Common myeloid progenitor, CD34-positive (primary cell): ENCODE measurements at regions not wholly inside any gene's neighbourhood (a gene's known extent, or its start where the extent isn't known, plus 50 kb on each side); places are given as distances from the start of the nearest gene placed in this dataset.

ENCODE experiments used
- CTCF ChIA-PET: fragments of 350-600 bp; sonication (Branson Sonifier 250); formaldehyde crosslinking; loops from one replicate; lab custom pipeline; 2021; ENCODE audit warnings: antibody characterized with exemption; lab: Charles Lee
- POLR2A ChIA-PET: fragments of 350-600 bp; sonication (Branson Sonifier 250); formaldehyde crosslinking; loops from one replicate; lab custom pipeline; 2021; ENCODE audit warnings: antibody characterized with exemption; lab: Charles Lee
- DNase-seq, 3 donors: peaks; one replicate each; pipeline versions ENCODE4 v3.0.0 to v3.0.0-alpha.2; 2013
- H3K27ac ChIP-seq, 2 experiments: 1 replicate in 1 of 2; 2 replicates in 1 of 2; pipeline ENCODE4 v1.7.0; 2013; ENCODE audit warnings: inconsistent platforms in 2 of 2, low read length in 2 of 2, mild to moderate bottlenecking in 2 of 2, low read depth in 1 of 2, moderate library complexity in 1 of 2; ENCODE audit not compliant: severe bottlenecking in 2 of 2, insufficient read depth in 1 of 2, poor library complexity in 1 of 2
- H3K27me3 ChIP-seq, 5 experiments: replicated peaks in 2 of 5; 1 replicate in 3 of 5; 2 replicates in 2 of 5; pipeline versions ENCODE4 v1.6.1 to v1.7.0; 2013; ENCODE audit warnings: low read length in 4 of 5, mild to moderate bottlenecking in 2 of 5, moderate library complexity in 2 of 5, inconsistent platforms in 1 of 5; ENCODE audit not compliant: insufficient read depth in 5 of 5, control insufficient read depth in 4 of 5
- H3K36me3 ChIP-seq, 4 experiments: 1 replicate in 2 of 4; 2 replicates in 2 of 4; pipeline versions ENCODE4 v1.6.1 to v1.7.0; 2013; ENCODE audit warnings: low read length in 3 of 4, control low read depth in 1 of 4, mild to moderate bottlenecking in 1 of 4; ENCODE audit not compliant: control insufficient read depth in 4 of 4, insufficient read depth in 4 of 4
- H3K4me1 ChIP-seq, 4 experiments: 1 replicate in 3 of 4; 2 replicates in 1 of 4; pipeline versions ENCODE4 v1.6.1 to v1.7.1; 2013; ENCODE audit warnings: low read length in 3 of 4, mild to moderate bottlenecking in 3 of 4, control low read depth in 1 of 4, inconsistent platforms in 1 of 4, moderate library complexity in 1 of 4; ENCODE audit not compliant: control insufficient read depth in 4 of 4, insufficient read depth in 4 of 4; ENCODE audit errors: control extremely low read depth in 1 of 4
- H3K4me3 ChIP-seq, 7 experiments: 1 replicate in 4 of 7; 2 replicates in 3 of 7; pipeline versions ENCODE4 v1.5.1 to v1.7.0; 2013; ENCODE audit warnings: mild to moderate bottlenecking in 7 of 7, low read length in 6 of 7, moderate library complexity in 6 of 7, inconsistent platforms in 2 of 7, low read depth in 2 of 7, control low read depth in 1 of 7; ENCODE audit not compliant: insufficient read depth in 4 of 7, control insufficient read depth in 1 of 7; ENCODE audit errors: extremely low read depth in 1 of 7
- H3K9me3 ChIP-seq, 5 experiments: 1 replicate in 4 of 5; 2 replicates in 1 of 5; pipeline versions ENCODE4 v1.6.1 to v1.7.1; 2013; ENCODE audit warnings: low read length in 4 of 5, mild to moderate bottlenecking in 2 of 5, inconsistent platforms in 1 of 5, low read depth in 1 of 5, moderate library complexity in 1 of 5; ENCODE audit not compliant: control insufficient read depth in 4 of 5, insufficient read depth in 2 of 5; ENCODE audit errors: control extremely low read depth in 1 of 5
- WGBS: methylation state at CpG from one replicate; pipeline ENCODE4 v1.1.5; 2013; ENCODE audit not compliant: insufficient coverage; 5-methylcytosine and 5-hydroxymethylcytosine counted together

DNA sequence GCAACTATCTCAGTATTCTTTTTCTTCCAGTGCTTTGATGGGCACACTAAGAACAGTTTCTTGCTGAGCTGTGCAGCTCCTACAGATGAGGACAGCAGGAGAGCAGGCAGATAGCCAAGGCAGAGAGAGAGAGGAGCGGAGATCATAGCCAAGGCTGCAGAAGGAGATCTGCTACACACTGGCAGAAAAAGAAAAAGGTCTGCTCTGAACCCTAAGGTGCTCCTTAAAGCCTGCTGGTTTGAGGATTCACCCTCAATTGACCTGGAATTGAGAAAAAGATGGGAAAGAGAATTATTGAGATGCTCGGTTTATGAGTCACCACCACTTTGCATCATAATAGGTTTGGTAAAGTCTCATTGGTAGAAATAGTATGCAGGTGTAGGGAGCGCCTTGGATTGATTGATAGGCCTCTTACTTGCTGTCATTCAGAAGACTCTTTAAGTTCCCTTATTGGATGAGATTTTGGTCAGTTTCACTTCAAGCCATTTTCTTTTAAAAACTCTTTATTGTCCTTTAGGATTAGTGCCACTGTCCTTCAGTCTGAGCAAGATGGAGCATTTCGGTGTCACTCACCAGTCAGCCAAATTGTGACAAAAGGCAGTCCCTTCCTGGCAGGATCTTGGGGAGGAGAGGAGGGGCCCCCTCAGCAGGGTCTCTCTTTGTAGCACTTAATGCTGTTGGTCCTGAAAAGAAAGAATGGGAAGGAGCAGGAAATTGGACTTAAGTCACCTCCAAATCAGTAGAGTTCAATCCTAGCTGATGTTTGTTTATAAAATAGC lies 685.0 kb downstream of the ADGRL2 start:
- WGBS, result 100% methylated on average over 2 of the region's 4 CpGs
- no peak for DNase-seq
- no peaks in the 10 kb centered on the region for H3K36me3 ChIP-seq
- ChIA-PET CTCF (no interaction called here), POLR2A (no interaction called here)
- H3K4me3 ChIP-seq, result no peak overlapping the region
- H3K9me3 ChIP-seq, result peaks cover 0 to 2% (median 0%) of the 10 kb centered on the region in 5 experiments
- H3K4me1 ChIP-seq, result no peaks in the 10 kb centered on the region
- no peaks in the 10 kb centered on the region for H3K27me3 ChIP-seq
- no peak overlapping the region for H3K27ac ChIP-seq

DNA sequence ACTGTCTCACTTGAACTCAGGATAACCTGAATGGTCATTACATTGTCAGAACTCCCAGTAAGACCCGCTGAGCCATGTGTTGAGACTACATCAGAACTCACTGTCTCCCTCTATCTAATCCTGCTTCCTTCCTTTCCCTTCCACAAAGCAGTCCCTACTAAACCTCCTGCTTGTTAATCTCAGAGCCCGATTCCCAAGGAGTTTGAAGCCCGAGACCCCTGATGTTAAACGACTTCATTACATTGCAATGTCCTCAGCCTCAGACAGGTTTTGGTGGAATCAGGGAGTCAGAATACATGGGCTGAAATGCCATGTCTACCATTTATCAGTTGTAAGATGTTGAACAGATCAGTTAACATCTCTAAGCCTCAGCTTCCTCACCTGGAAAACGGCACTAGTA lies 682.4 kb downstream of the ADGRL2 start:
- H3K36me3 ChIP-seq, result no peaks in the 10 kb centered on the region
- 98% methylated on average over 4 of the region's 5 CpGs for WGBS
- no peaks in the 10 kb centered on the region for H3K4me1 ChIP-seq
- CTCF ChIA-PET, result no interaction called here
- no peaks in the 10 kb centered on the region for H3K27me3 ChIP-seq
- H3K27ac ChIP-seq, result no peak overlapping the region
- no peak for DNase-seq
- no peak overlapping the region for H3K4me3 ChIP-seq
- no peaks in the 10 kb centered on the region for H3K9me3 ChIP-seq
- POLR2A ChIA-PET, result no interaction called here

DNA sequence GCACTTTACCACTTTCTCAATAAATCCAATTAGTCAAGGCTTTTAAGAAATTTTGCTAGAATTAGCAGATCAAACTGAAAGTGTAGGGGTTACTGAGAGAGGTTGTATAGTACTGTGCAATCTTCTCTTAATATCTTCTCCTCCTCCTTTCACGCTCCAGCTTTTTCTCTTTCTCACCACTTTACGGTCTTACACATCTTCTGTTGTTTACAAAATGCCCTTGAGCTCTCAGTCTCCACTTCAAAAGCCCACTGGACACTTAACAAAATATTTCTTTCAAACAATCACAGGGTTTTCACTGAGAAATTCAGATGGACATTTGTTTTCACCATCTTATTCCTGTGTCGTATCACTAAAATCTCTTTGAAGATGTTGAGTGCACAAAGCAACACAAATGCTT lies 678.2 kb downstream of the ADGRL2 start:
- POLR2A ChIA-PET, result no interaction called here
- H3K9me3 ChIP-seq, result peaks cover 0 to 4% (median 2%) of the 10 kb centered on the region in 5 experiments
- H3K27ac ChIP-seq, result no peak overlapping the region
- DNase-seq, result no peak
- CTCF ChIA-PET, result no interaction called here
- H3K36me3 ChIP-seq, result no peaks in the 10 kb centered on the region
- H3K27me3 ChIP-seq, result no peaks in the 10 kb centered on the region
- no peaks in the 10 kb centered on the region for H3K4me1 ChIP-seq
- 100% methylated on average over 2 of the region's 3 CpGs for WGBS
- H3K4me3 ChIP-seq, result no peak overlapping the region

DNA sequence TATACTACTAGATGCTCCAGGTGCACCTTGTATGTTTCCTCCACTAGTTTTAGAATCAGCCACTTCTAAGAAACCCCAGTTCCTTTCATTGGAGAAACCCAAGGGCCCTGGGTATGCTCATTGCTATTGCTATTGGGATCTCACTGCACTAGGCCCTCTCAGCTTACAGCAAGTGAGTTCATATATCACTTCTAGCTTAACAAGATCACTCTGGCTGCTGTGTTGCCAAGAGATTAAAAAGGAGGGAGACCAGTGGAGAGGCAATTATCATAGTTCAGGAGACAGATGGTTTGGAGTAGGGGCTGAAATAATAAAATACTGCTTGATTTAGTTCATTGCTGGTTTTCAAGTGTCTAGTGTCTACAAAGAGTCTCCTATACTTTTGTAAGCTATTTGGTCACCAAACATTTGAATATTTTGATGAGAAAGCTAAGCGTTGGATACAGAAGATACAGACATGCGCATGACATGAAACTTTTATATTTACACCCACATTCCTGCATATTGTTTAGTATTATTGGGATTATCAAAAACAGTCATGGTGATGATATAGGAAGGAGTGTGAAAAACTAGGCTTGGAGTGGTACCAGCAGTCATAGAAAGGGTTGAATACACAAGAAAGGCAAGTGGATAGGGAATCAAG lies 671.9 kb downstream of the ADGRL2 start:
- POLR2A ChIA-PET, result no interaction called here
- H3K9me3 ChIP-seq, result peaks cover 0 to 4% (median 2%) of the 10 kb centered on the region in 5 experiments
- CTCF ChIA-PET, result no interaction called here
- no peak overlapping the region for H3K4me3 ChIP-seq
- H3K4me1 ChIP-seq, result no peaks in the 10 kb centered on the region
- no CpG with 5 or more reads among the region's 2 CpGs for WGBS
- H3K27me3 ChIP-seq, result no peaks in the 10 kb centered on the region
- DNase-seq, result no peak
- H3K27ac ChIP-seq, result no peak overlapping the region
- no peaks in the 10 kb centered on the region for H3K36me3 ChIP-seq

DNA sequence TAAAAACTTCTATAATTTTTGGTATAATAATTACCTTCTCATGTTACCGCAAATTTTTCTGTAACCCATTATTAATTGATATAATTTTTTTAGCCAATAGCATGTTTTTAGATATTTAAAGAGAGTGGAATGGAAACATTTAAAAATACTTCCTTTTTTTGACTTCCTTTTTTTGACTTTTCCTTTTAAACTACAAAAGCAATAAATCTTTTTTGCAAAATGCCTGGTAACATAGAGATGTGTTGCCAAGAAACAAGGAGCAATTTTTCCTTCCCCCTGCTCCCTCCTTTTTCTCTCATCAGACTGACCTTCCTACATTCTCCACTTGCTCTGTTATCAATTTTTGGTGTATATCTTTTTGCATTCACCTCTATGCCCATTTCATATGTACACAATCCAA lies 666.2 kb downstream of the ADGRL2 start:
- Histone ChIP-seq H3K27ac (no peak overlapping the region), H3K36me3 (no peaks in the 10 kb centered on the region), H3K4me1 (peaks cover 5 to 27% (median 10%) of the 10 kb centered on the region in 4 experiments), H3K9me3 (no peaks in the 10 kb centered on the region), H3K27me3 (no peaks in the 10 kb centered on the region), H3K4me3 (no peak overlapping the region)
- DNase-seq, result peak; percentile 40 to 73 (median 68)
- POLR2A ChIA-PET, result no interaction called here
- no CpG with 5 or more reads among the region's 1 CpG for WGBS
- CTCF ChIA-PET, result no interaction called here

DNA sequence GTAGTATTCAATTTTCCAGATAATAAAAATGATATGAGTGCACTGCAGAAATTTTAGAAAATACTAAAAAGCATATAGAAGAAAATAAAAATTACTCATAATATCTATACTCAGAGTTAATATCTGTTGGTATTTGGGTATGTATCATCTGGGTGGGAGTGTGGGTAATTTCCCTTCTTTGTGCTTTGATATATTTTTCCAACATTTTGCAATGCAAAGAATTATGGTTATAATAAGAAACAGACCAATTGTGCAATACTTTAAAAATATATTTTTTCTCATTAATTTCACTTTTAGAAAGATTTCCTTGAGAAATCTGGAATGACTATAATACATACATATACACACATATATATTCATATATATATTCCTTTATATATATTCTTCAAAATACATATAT lies 665.7 kb downstream of the ADGRL2 start:
- ChIA-PET POLR2A (no interaction called here), CTCF (interaction anchor here (1.2 kb wide), 1 partner anchor 15 kb away, joined by 3 read pairs; no protein-coding TSS in a partner anchor)
- Histone ChIP-seq H3K4me3 (no peak overlapping the region), H3K27ac (no peak overlapping the region), H3K4me1 (peaks cover 5 to 27% (median 10%) of the 10 kb centered on the region in 4 experiments), H3K27me3 (no peaks in the 10 kb centered on the region), H3K9me3 (no peaks in the 10 kb centered on the region), H3K36me3 (no peaks in the 10 kb centered on the region)
- no peak for DNase-seq

DNA sequence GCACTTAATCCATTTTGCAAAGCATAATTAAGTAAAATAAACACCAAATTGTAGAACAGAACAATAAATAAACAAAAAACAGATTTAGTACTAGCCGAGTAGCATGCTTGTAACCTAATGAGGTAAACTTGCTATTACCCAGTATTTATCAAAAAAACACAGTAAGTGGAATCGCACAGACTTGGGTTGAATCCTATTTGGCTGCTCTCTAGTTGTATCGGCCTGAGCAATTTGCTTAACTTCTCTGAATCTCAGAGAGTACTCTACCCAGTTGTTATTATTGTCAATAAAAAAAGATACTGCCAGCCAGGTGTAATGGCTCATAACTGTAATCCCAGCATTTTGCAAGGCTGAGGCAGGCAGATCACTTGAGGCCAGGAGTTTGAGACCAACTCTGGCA lies 664.3 kb downstream of the ADGRL2 start:
- Histone ChIP-seq H3K36me3 (no peaks in the 10 kb centered on the region), H3K4me1 (peaks cover 5 to 27% (median 10%) of the 10 kb centered on the region in 4 experiments), H3K27me3 (no peaks in the 10 kb centered on the region), H3K9me3 (peaks cover 0 to 3% (median 0%) of the 10 kb centered on the region in 5 experiments), H3K27ac (no peak overlapping the region), H3K4me3 (no peak overlapping the region)
- WGBS, result 94% methylated on average over 2 of the region's 3 CpGs
- CTCF ChIA-PET, result interaction anchor here (1.2 kb wide), 1 partner anchor 25 kb away, joined by 3 read pairs; no protein-coding TSS in a partner anchor
- POLR2A ChIA-PET, result no interaction called here
- no peak for DNase-seq
